NCI-H526 (cell line): ENCODE measurements at regions not wholly inside any gene's neighbourhood (a gene's known extent, or its start where the extent isn't known, plus 50 kb on each side); places are given as distances from the start of the nearest gene placed in this dataset.

Source experiments
- DNase-seq, 2 experiments: peaks; one replicate each; lab custom pipeline; 2025; lab: John Stamatoyannopoulos, UW

- no peak for DNase-seq
Observed at GRCh38 chr10:113441686-113442270, 111.1 kb upstream of the HABP2 start.

DNA sequence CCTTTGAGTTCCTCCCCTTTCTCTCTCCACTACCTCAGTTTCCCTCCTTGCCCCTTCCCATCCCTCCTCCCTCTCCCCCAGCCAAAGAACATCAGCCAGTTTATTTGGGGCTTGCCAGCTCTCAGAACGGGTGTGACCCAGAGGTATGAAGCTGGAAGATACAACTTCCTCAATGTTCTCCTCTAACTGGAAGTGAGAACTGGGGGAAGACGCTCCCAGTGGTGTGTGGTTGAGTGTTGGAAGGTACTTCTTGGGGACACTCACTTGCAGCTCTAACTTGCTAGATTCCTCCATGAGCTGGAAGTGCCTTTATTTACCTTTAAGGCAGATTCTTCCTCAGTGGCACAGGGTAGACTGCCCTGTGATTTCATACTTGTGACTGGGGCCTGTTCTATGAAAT lies 110.5 kb upstream of the HABP2 start:
- DNase-seq: no peak

GRCh38 chr10:113443141-113443925 lies 109.5 kb upstream of the HABP2 start:
- DNase-seq: no peak

DNA sequence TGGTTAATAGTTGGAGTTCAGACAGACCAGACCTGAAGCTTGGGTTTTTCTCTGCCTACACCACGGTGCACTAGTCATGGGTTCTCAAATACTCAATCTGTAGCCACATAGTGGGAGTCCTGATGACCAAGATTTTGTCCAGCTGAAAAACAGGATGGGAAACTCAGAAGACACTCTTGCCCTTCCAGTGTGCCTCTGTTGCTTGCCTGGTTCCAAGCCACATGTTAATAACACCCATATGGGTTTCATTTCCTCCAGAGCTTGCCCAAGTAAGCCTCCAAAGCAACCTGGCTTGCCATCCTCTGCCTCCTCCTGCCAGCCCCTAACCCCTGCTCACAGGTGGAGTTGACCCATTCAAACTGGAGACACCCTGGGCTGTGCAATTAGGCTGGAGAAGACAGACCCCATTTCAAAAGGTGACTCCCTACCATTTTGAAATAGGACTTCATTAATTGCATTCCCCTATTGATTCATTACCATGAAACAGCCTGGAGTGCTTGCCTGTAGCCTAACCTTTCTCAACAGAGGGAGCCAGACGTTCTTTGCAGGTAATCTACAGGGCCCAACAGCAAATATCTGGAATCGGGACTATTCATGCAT lies 108.0 kb upstream of the HABP2 start:
- DNase-seq: no peak

DNA sequence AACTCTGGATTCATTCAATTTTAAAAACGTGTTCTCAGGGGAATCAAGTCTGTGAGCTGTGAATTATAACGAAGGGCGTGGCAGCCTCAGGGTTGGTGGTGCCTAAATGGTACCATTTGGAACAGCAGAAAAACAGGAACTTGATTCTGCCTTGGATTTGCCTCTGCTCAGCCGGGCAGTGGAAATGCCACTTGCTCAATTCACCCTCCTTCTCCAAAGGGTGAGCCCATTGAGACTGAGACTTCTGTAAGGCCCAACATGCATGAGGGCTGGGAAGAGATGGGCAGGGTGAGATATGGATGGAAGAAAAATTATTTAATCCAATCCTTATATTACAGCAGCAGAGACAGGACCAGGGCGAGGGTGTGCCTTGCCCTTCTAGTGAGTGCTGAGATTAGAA lies 107.1 kb upstream of the HABP2 start:
- no peak for DNase-seq

GRCh38 chr10:113446739-113447138 lies 106.1 kb upstream of the HABP2 start:
- no peak for DNase-seq

DNA sequence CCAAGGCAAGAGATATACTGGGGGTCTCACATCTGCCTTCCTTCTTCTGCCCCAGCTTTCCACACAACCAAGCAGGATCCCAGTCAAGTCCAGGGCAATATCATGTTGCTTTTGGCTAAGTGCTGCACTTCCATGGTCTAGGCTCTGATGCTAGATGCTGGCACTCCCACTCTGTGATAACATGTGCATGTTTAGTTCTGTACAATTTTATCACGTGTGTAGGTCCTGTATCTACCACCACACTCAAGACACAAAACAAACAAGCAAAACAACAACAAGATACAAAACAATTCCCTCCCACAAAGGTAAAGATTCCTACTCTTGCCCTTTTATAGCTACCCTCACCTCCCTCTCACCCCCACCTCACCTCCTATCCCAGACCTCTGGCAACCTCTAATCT lies 105.6 kb upstream of the HABP2 start:
- no peak for DNase-seq

GRCh38 chr10:113449006-113449695 lies 103.7 kb upstream of the HABP2 start:
- no peak for DNase-seq

DNA sequence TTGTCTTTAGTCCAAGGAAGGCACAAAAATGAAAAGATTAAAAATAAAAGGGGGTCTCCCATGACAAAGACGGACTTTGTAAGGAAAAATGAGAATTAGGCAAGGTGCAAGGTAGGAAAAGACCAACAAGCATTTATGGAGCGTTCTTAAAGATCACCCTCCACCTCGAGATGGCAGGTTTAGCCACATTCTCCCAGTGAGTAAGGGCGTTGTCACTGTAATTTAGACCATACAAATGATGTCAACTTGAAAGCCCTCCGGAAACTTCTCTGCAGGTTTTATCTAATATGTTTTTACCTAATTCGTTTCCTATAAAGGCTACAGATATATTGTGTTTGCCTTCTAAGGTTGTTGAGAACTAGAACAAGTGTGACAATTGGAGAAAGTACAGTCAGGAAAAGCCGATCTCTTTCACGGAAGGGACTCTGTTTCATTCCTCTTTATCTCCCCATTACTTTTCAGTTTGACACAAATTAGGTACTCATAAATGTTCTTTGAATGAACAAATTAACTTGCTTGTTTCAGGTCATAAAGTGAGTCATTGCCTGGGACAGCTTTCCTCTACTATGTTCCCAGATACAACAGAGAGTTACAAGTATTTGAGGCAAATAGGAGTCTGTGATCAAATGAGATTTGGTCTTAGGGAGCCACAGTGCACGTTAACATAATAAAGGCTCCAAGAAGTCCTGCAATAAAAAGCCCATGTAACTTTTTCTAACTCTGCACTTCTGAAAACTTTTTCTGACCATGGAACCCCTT lies 102.6 kb upstream of the HABP2 start:
- DNase-seq: no peak

DNA sequence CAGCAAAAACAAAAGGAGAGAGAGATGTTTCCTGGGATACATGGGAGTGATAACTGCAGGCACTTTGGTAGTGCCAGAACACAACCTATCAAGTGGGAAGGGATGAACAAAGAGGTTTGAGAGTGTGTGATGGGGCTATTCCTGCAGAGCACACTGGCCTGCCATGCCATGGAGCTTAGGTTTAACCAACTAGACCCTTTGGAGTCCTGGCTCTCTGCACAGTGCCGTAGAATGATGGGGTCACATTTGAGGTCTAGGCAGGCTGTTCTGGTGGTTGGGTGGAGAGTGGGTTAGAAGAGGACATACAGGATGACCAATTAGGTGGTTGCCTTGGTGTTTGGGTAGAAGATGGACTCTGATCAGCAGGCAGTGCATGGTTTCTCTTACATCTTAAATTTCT lies 101.9 kb upstream of the HABP2 start:
- no peak for DNase-seq

GRCh38 chr10:113452146-113452845 lies 100.6 kb upstream of the HABP2 start:
- DNase-seq: no peak

DNA sequence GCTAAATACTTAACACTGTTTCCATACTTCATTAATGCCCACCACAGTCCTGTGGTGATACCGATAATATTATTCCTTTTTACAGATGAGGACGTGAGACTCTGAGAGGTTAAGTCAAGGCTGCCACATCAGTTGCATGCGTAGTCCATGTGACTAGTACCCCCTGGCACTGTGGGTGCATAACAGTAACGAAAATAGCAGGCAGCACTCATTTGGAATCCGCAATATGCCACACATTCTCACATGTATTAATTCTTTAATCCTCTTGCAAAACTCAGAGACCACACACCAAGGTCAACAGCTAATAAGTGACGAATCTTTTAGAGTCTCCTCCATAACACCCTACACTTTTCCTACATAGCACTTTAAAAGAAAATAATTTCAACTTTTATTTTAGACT lies 99.5 kb upstream of the HABP2 start:
- DNase-seq: no peak

DNA sequence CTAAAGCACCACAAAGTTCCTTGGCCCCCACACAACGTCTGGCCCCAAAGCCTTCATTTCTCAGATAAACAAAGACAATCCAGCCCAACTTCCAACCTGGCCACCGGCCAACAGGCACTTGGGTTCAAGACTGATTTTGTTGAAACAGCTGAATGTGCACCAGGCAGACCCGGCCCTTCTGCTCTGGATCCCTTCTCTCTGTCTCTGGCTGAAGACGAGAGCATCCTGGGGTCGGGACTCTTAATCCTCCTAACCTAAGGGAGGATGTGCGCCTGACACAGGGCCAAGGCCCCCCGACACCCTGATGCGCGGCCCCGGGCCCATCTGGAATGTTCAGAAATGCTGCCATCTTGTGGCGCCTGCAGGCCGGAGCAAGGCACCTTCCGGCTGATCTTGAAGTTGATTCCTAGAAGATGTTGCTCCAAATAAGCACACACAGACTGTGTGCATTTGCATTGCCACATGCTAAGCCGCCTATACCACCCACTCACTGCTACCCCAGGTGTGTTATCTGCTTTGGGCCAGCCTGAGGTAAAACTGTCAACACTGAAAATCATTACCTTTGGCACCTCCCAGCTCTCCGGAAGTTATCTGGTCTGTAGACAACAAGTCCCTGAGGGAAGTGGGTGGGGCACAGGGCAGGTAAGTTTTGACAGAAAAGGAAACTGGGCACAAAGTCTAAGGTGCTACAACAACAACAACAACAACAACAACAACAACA lies 98.4 kb upstream of the HABP2 start:
- DNase-seq: peak; percentile 5 to 49

- peak; percentile 86 to 88 for DNase-seq
Observed at GRCh38 chr10:113455947-113456346, 96.9 kb upstream of the HABP2 start.

GRCh38 chr10:113456741-113457140 lies 96.1 kb upstream of the HABP2 start:
- no peak for DNase-seq

DNA sequence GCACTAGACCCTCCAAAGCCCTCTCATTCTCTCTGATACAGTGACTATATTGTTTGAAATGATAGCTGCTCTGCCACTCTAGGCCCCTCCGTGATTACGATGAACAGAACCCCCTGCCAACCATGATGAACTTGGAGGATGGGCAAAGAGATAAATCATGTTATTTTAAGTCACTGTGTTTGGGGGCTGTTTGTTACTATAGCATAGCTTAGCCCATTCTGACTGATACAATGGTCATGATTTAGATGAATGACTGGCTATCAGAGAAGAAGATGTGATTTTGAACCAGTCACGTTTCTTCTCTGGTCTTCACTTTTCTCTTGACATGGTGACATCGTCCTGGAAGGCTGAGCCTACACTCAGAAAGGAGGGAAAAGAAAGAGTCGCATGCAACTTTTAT lies 95.4 kb upstream of the HABP2 start:
- DNase-seq: no peak

- no peak for DNase-seq
Observed at GRCh38 chr10:113458451-113458850, 94.4 kb upstream of the HABP2 start.

- no peak for DNase-seq
Observed at GRCh38 chr10:113458944-113459343, 93.9 kb upstream of the HABP2 start.

GRCh38 chr10:113459626-113460280 lies 93.1 kb upstream of the HABP2 start:
- no peak for DNase-seq

GRCh38 chr10:113463083-113463482 lies 89.8 kb upstream of the HABP2 start:
- DNase-seq: no peak
